T1000 (cell line): ENCODE measurements at regions not wholly inside any gene's neighbourhood (a gene's known extent, or its start where the extent isn't known, plus 50 kb on each side); places are given as distances from the start of the nearest gene placed in this dataset.
"Not testable (repeated sequence)": the region's sequence is repeated elsewhere in the genome, so short reads cannot be mapped to it uniquely, and the experiment has no call there.

ENCODE experiments used
- DNase-seq: peaks from one replicate; lab custom pipeline; 2025; ENCODE audit warnings: mixed read lengths; lab: John Stamatoyannopoulos, UW

DNA sequence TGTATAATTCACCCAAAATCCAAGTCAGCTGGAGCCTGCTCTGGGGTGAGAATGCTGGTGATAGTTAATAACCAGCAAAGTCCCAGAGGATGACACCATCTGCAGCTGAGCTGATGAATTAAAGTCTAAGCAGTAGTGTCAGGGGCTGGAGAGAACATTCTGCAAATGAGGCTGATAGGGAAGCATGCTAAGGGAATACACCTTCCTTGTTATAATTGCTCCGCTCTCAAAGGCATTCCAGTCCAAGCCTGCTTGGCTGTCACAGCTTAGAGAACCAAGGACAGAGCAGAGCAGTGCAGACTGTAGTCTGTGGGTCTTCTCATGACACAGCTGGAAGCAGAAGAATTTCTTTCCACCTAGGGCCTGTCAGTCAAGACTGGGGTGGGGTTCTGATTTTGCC is 283.1 kb downstream of the SIPA1L2 start:
- DNase-seq: no peak

DNA sequence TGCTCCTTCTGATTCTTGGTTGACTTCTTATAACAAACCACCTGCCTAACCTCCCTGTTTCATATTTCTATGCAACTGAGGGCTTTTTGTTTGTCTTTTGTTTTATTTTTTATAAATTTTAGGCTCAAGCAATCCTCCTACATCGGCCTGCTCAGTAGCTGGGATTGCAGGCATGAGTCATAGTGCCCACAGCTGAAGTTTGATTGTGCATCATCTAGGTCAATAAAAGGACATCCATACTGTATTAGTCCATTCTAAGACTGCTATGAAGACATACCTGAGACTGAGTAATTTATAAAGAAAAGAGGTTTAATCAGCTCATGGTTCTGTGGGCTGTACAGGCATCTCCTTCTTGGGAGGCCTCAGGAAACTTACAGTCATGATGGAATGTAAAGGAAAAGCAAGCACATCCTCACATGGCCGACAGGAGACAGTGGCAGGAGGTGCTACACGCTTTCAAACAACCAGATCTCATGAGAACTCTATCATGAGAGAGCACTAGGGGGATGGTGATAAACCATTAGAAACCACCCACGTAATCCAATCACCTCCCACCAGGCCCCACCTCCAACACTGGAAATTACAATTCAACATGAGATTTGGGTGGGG is 285.0 kb downstream of the SIPA1L2 start:
- DNase-seq: no peak

DNA sequence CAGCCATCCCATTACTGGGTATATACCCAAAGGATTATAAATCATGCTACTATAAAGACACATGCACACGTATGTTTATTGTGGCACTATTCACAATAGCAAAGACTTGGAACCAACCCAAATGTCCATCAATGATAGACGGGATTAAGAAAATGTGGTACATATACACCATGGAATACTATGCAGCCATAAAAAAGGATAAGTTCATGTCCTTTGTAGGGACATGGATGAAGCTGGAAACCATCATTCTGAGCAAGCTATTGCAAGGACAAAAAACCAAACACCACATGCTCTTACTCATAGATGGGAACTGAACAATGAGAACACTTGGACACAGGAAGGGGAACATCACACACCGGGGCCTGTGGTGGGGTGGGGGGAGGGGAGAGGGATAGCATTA is 285.7 kb downstream of the SIPA1L2 start:
- not testable (repeated sequence) for DNase-seq

DNA sequence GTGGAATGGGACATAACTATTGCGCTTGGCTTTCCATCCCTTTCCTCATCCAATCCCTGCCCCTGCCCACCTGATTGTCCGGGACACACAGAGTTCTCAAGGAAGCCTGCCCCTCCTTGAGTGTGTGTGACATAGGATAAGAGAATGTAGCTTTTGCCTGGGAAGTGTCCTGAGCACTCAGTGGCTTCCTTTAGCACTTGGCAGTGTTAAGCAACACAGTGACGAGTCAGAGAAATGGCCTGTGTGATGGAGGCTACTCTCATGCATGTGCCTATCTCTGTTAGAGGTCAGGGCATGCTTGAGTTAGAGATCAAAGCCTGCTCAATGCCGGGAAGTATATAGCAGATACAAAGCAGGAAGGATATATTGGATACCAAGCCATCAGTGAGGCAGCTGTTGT is 289.5 kb downstream of the SIPA1L2 start:
- no peak for DNase-seq

DNA sequence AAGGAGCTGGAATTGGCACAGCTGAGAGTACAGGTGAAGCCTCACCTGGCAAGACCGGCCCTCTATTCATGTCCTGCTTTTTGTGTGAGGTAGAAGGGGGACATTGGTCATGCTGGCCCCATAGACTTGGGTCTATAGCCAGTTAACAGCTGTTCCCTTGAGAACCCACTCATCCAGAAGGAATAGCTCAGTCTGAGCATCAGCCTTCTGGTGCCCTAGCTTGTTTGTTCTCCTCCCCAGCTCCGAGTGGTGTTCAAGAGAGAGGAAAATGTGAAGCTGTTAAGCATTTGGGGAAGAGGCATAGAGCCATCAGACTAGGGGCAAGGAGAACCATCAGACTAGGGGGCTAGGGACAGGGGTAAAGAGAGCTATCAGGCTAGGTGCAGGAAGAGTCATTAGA is 290.9 kb downstream of the SIPA1L2 start:
- DNase-seq: no peak

DNA sequence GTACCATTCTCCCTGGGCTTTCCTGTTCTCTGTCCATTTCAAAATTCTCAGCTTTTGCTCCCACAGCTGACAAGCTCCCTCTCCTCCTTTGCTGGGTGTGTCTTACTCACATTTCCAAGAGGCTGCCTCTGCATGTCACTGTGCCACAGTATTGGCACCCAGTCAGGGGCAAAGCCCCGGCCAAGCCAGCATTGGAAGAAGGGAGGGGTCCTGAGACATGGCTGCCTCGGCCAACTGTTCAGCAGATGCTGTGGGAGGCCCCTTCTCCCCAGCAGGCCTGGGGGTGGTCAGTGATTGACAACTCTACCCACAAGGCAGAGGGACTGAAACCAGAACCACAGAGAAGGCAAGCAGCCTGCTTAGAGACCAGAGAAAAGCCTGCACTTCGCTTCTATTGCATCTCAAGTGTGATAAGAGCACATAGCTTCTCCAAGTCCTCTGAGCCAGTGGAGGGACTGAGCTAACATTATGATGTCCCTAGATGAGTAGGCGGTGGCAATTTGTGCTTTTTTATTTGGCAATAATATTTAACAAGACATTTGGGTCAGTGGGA is 294.1 kb downstream of the SIPA1L2 start:
- DNase-seq: no peak

DNA sequence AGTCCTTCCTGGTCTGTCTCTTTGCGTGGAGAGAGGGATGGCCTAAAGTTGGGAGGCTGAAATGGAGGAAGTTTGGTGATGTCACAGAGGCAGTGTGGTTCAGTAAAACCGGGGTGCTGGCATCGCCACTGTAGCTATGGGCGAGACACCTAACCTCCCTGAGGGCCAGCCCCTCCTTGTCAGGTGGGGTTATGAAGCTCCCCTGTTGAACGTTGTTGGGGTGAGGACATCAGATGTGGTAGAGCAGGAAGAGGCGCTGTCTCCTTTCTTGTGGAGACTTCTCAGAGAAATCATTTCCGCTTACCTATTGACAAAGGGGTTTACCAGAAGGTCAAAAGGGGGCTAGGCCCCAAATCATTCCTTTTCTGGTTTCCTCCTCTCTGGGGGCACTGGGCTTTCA is 294.7 kb downstream of the SIPA1L2 start:
- no peak for DNase-seq

DNA sequence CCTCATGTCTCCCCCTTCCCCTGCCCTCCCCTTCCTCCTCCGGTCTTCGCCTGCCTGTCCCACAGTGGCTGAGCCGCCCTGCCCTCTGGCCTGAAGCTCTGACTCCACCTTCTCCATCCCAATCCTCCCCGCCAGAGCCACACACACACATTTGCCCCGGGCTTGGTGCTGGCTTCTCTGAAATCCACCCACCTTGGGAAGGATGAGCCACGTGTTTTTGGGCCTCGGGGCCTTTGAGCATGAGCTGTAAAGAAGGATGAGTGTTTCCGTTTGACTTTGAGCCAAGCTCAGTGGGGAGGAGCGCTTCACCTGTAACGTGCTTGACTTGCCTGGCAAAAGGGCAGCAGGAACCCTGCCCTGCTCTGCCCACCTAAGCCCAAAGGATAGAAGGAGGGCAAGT is 295.1 kb downstream of the SIPA1L2 start:
- DNase-seq: no peak

DNA sequence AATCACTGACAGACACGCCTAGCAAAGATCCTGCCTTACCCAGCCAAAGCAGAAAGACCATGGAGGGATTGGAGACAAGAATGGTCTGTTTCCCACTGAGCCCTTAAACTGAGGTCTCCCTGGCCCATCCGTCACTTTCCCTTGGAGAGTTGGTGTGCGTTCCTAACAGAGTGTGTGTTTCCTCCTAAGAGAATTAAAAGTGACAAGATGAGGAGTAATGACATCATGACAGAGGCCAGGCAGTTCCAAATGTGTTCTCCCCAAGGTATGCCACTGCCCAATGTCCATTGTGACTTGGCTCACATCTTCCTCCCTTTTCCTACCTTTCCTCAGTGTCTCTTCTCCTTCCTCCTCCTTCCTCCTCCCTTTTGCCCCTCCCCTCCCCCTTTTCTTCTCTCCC is 295.7 kb downstream of the SIPA1L2 start:
- DNase-seq: no peak

DNA sequence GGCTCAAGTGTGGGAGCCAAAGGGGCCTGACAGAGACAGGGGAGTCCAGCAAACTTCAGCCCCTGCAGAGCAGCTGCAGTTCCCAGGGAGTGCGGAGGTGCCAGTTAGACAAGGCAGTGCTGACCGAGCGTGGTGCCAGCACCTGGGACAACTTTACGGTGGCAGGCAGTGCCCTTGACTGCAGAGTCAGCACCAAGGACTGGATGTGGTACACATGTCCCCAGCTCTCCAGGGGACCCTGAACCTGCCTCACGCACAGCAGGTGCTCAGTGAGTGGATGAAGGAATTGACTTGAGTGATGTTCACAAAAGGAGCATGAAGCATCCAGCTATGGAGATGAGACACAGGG is 296.5 kb downstream of the SIPA1L2 start:
- DNase-seq: no peak

DNA sequence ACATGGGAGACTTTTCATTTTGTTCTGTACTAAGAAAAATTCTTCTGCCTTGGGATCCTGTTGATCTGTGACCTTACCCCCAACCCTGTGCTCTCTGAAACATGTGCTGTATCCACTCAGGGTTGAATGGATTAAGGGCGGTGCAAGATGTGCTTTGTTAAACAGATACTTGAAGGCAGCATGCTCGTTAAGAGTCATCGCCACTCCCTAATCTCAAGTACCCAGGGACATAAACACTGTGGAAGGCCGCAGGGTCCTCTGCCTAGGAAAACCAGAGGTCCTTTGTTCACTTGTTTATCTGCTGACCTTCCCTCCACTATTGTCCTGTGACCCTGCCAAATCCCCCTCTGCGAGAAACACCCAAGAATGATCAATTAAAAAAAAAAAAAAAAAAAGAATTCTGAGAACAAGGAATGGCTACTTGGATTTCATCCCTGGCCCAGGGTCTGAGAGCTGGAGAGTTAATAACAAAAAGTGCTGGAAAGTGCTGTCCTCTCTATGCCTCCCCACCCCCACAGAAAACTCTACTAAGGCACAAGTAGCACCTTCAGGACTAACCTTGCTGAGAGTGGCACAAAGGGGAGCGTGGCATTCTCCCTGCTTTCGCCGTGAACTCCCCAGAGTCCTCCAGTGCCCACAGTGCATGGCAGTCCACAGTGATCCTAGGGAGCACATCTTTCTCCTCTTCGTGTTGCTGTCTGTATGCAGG is 297.1 kb downstream of the SIPA1L2 start:
- not testable (repeated sequence) for DNase-seq

DNA sequence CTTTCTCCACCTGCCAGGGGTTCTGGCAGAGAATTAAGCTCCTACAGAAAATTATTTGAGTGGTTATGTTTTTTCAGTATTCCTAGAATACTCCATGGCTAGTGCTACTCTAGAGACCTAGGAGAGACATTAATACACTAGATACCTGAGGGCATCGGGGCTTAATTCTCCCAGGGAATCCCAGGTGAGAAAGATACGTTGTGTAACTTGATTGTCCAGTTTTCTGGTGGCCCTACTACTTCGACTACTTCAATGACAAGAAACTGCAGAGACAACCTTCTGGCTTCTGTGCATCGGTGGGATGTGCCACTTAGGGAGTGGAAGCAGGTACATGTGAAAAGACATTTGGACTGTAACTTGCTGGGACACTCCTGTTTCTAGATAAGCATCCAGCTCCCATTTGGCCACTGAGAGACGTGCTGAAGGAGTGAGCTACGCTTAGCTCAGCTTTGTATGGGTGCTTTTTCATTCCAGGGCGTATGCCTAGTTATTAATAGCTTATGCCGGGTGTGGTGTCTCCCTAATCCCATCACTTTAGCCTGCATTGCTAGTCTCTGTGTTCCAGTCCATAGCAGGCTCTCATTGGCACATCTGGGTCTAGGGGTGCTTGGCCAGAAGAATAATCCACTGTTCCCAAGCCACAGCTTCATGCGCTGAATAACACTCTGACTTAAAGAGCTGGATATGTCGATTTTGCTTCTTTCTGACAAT is 300.7 kb downstream of the SIPA1L2 start:
- no peak for DNase-seq

DNA sequence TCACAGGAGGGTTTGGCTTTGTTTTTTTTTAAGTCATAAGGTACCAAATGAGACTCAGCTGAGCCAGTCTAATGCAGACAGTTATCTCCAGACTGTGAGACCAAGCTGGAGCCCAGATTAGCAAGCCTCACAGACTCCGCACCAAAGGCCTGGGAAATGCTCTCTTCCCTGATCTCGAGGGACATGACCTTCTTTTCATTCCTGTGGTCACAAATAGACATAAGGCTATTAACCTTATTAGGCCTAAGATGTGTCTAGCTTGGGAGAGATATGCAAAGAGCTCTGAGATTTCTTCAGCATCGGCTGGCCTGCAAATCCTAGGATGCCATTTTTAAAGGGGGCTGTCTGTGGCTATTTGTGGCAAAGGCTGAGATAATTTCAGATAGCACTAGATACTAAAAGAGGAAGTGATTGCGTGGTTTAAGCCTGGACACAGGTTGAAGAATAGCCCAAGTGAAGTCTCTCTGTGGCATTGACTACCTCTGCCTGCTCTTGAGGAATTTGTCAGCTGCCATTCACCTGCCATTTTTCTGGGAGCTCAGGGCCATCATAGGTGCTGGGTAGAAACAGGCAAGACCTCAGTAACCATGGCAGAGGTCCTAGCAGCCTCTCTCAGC is 301.3 kb downstream of the SIPA1L2 start:
- no peak for DNase-seq

DNA sequence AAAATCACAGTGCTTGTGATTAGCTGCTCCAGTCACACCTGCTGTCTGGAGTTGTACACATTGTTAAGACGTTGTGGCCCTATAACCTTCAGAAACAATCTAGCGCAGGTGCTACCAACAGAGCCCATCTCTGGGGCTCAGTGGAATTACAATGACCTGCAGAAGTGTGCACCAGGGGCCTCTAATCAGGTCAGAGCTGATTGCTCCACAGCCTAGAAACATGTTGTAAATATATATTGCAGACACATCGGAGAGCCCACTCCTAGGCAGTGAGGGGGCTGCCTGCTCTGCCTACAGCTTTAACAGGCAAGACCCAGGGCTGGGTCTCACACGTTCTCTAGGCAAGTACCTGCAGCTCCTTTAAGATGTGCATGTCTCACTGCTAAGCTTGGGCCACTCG is 302.0 kb downstream of the SIPA1L2 start:
- DNase-seq: no peak

DNA sequence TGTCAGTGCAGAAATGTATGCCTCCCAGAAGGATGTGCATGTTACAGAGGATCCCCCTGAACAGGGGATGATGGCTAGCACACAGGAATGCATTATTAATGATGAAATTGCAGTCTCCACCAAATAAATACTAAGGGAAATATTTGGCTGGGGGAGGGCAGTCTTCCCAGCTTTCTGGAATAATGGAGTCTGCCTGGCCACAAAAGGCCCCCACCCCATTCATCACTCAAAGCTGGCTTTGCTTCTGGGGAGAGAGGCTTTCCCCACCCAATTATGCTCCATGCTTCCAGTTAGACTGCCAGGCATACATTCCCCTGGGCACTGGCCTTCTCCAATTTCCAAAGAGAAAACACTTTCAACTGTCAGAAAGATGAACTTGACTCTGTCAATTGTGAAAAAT is 302.7 kb downstream of the SIPA1L2 start:
- DNase-seq: no peak

DNA sequence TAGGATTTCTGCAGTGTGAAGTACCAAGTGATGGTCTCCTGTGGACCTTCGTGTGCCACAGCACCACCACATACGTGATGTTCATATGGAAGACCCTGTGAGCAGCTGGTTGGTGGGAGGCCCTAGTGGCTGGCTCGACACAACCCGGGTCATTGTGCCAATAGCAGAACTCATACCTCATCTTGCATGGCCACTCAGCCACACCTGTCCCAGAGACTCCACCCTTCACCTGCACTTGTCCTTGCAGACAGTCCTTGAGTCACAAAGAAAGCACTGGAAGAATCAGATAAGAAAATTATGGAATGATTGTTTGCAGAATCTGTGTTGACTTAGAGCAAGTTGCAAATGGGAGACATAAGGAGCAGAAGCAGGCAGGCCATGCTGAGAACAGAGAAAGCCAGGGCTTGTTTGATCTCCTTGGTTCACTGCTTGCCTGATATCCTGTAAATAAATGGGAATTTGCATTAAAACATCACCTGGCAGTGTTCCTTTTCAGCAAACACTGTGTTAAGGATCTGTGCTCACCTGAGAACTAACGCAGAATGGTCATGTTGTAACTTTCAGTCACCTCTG is 307.7 kb downstream of the SIPA1L2 start:
- DNase-seq: no peak

DNA sequence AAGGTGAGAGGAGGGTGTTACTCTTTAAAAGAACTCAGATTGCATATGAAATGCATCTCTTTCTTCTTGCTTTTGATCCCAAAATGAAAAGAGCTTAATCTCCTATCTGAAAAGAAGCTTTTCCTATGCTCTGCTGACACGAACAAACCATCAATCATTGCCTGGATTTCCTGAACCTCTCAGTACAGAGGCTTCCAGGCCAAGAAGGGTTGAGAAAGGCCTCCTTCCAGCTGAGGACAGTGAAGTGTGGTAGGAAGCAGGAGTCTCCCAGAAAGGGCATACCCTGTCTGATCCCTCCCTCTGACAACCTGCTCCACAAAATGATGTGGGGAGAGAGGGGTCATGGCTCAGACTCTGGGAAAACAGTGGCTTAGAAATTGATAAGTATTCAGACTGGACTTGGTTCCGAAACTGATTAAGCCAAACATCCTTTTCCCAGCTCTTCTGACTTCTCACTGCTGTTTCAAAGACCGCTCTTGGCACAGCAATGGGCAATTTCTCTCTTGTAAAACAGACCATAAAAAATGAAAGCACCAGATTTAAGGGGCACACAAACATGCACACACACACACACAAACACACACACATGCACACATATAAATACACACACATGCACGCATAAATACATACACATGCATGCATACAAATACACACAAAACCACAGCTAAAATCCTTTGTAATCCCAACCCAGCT is 310.3 kb downstream of the SIPA1L2 start:
- no peak for DNase-seq

DNA sequence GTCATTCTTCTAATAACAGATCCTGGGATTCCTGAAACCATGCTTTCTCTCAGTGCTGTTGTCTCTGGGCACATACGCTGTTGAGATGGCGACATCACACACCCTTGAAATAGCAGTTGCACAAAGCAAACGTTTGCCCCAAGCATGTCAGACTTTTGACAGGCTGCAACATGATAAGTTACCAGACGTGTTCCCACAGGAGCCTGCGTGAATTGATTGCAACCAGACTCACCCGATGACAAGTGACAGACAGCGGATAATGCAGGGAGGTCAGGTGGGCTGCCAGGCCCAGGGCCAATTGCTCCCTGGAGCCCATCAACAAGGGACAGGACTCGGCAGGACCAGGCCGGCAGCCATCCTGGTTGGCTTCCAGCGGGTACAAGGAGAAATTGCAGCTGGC is 310.9 kb downstream of the SIPA1L2 start:
- DNase-seq: no peak

DNA sequence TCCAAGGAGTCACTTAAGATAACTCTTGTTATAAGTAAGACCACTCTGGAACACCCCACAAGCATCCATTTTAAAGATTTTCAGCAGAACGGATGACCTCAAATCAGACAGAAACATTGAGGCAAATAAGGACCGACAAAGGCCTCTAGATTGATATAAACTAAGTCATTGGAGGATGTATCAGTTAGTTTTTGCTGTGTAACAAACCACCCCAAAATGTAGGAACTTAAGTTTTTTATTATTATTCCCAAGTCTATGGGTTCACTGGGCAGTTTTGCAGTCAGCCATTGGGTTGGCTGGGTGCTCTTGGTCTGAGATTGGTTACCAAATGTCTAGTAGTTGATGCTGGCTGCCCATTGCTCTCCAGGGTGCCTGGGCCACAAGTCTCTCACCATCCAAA is 311.8 kb downstream of the SIPA1L2 start:
- no peak for DNase-seq

DNA sequence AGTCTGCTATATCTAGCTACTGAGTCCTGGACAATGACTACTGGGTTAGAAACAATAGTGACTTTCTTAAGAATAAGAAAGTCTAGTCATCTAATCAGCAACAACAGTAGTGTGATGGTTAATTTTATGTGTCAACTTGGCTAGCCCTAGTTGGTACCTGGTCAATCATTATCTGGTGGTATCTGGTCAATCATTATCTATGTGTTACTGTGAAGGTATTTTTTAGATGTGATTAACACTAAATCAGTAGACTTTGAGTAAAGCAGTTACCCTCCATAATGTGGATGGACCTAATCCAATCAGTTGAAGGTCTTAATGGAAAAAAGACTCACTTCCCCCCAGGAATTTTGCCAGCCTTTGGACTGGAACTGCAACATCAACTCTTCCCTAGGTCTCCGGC is 312.6 kb downstream of the SIPA1L2 start:
- no peak for DNase-seq

DNA sequence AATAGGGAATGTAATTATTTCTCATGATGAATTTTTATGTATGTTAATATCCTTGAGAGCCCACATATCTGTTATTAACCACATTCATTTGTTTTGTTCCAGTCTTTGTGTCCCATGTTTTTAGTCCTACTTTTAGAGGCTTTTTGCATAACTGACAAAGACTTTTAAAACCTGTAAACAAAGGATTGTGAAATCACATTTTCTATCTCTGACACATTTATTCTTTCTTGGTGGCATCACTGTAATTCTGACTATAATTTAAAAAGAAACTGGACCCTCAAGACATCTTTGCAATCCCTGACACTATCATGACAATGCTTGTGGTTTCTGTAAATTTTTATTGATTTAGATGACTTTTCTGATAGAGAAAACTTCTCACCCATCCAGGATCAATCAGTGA is 313.1 kb downstream of the SIPA1L2 start:
- DNase-seq: no peak

DNA sequence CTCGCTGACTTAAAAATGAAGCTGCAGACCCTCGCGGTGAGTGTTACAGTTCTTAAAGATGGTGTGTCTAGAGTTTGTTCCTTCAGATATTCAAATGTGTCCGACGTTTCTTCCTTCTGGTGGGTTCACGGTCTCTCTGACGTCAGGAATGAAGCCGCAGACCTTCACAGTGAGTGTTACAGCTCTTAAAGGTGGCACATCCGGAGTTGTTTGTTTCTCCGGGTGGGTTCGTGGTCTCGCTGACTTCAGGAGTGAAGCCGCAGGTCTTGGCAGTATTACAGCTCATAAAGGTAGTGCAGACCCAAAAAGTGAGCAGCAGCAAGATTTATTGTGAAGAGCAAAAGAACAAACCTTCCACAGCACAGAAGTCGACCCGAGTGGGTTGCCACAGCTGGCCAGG is 316.1 kb downstream of the SIPA1L2 start:
- not testable (repeated sequence) for DNase-seq
